ENCODE measurements at regions not wholly inside any gene's neighbourhood (a gene's known extent, or its start where the extent isn't known, plus 50 kb on each side); places are given as distances from the start of the nearest gene placed in this dataset.

DNA sequence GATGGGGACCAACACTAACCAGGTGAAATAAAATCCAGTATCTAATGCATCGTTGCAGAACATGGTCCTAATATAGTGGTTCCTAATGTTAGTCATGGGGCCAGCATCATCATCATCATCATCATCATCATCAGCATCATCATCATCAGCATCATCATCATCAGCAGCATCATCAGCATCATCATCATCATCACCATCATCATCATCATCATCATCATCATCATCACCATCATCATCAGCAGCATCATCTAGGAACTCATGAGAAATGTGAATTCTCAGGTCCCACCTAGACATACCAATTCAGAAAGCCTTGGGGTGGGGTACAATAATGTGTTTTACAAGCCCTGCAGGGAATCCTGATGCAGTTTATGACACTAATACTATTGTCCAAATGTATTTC, 179.4 kb upstream of the LRRN1 start:
- TF ChIP-seq, protein P1, sequence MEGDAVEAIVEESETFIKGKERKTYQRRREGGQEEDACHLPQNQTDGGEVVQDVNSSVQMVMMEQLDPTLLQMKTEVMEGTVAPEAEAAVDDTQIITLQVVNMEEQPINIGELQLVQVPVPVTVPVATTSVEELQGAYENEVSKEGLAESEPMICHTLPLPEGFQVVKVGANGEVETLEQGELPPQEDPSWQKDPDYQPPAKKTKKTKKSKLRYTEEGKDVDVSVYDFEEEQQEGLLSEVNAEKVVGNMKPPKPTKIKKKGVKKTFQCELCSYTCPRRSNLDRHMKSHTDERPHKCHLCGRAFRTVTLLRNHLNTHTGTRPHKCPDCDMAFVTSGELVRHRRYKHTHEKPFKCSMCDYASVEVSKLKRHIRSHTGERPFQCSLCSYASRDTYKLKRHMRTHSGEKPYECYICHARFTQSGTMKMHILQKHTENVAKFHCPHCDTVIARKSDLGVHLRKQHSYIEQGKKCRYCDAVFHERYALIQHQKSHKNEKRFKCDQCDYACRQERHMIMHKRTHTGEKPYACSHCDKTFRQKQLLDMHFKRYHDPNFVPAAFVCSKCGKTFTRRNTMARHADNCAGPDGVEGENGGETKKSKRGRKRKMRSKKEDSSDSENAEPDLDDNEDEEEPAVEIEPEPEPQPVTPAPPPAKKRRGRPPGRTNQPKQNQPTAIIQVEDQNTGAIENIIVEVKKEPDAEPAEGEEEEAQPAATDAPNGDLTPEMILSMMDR (conservative IDR thresholded peaks at IDR 0.05): no peak
- TF ChIP-seq ZFX (IDR thresholded peaks at IDR 0.05): no peak

All from C4-2B (cell line).